Activated B cell treated with CpG ODN at 0.5 μM for 24 hours (primary cell): ENCODE measurements at regions not wholly inside any gene's neighbourhood (a gene's known extent, or its start where the extent isn't known, plus 50 kb on each side); places are given as distances from the start of the nearest gene placed in this dataset.

Experiments used
- ATAC-seq: fragments of 200-7000 bp; cut with Tn5 transposase; one replicate; pipeline ENCODE4 v1.10.0; 2021; ENCODE audit warnings: low read depth, mild to moderate bottlenecking, moderate library complexity
- CTCF ChIA-PET: fragments of 350-600 bp; sonication (Branson Sonifier 250); formaldehyde crosslinking; loops from one replicate; lab custom pipeline; 2021; ENCODE audit warnings: antibody characterized with exemption; lab: Charles Lee
- POLR2A ChIA-PET: fragments of 350-600 bp; sonication (Branson Sonifier 250); formaldehyde crosslinking; loops from one replicate; lab custom pipeline; 2021; ENCODE audit warnings: antibody characterized with exemption; lab: Charles Lee
- DNase-seq: peaks from one replicate; pipeline ENCODE4 v3.0.0; 2022
- H3K27ac Mint-ChIP-seq: one replicate; pipeline ENCODE4 v1.8.0; 2020; ENCODE audit warnings: mixed read lengths
- H3K27me3 Mint-ChIP-seq: one replicate; pipeline ENCODE4 v1.8.0; 2021; ENCODE audit warnings: mixed read lengths
- H3K36me3 Mint-ChIP-seq: one replicate; pipeline ENCODE4 v1.8.0; 2021; ENCODE audit warnings: low read depth, mixed read lengths
- H3K4me1 Mint-ChIP-seq: one replicate; pipeline ENCODE4 v1.8.0; 2021; ENCODE audit warnings: mixed read lengths
- H3K4me3 Mint-ChIP-seq: one replicate; pipeline ENCODE4 v1.8.0; 2020; ENCODE audit warnings: mild to moderate bottlenecking, mixed read lengths
- H3K9me3 Mint-ChIP-seq: one replicate; pipeline ENCODE4 v1.8.0; 2020; ENCODE audit warnings: mixed read lengths
- intact Hi-C: fragments of 100-400 bp; cut with micrococcal nuclease; formaldehyde crosslinking; loops from one replicate; pipeline ENCODE4 v1.15.1; 2024
- TF ChIP-seq, protein P1 (sequence below): fragments of 200-600 bp; IDR thresholded peaks from one replicate; pipeline ENCODE4 v1.8.0; 2022; ENCODE audit warnings: antibody characterized with exemption, mild to moderate bottlenecking

GRCh38 chr14:53409969-53410368 is 256.8 kb upstream of the DDHD1 start:
- Mint-ChIP-seq H3K27ac (no peak overlapping the region), H3K36me3 (no peaks in the 10 kb centered on the region), H3K4me3 (no peak overlapping the region), H3K4me1 (no peaks in the 10 kb centered on the region), H3K9me3 (no peaks in the 10 kb centered on the region), H3K27me3 (no peaks in the 10 kb centered on the region)
- no peak for DNase-seq
- intact Hi-C loops, result no loop called here
- CTCF ChIA-PET, result no interaction called here
- ATAC-seq, result no peak
- POLR2A ChIA-PET, result no interaction called here
- TF ChIP-seq, protein P1, sequence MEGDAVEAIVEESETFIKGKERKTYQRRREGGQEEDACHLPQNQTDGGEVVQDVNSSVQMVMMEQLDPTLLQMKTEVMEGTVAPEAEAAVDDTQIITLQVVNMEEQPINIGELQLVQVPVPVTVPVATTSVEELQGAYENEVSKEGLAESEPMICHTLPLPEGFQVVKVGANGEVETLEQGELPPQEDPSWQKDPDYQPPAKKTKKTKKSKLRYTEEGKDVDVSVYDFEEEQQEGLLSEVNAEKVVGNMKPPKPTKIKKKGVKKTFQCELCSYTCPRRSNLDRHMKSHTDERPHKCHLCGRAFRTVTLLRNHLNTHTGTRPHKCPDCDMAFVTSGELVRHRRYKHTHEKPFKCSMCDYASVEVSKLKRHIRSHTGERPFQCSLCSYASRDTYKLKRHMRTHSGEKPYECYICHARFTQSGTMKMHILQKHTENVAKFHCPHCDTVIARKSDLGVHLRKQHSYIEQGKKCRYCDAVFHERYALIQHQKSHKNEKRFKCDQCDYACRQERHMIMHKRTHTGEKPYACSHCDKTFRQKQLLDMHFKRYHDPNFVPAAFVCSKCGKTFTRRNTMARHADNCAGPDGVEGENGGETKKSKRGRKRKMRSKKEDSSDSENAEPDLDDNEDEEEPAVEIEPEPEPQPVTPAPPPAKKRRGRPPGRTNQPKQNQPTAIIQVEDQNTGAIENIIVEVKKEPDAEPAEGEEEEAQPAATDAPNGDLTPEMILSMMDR, result no peak

- H3K4me3 Mint-ChIP-seq, result no peak overlapping the region
- H3K9me3 Mint-ChIP-seq, result no peaks in the 10 kb centered on the region
- intact Hi-C loops, result no loop called here
- H3K27me3 Mint-ChIP-seq, result no peaks in the 10 kb centered on the region
- ChIA-PET POLR2A (no interaction called here), CTCF (no interaction called here)
- DNase-seq (no peak), ATAC-seq (no peak)
- H3K4me1 Mint-ChIP-seq, result no peaks in the 10 kb centered on the region
- H3K36me3 Mint-ChIP-seq, result no peaks in the 10 kb centered on the region
- no peak overlapping the region for H3K27ac Mint-ChIP-seq
- TF ChIP-seq, protein P1, result no peak
These were observed 256.2 kb upstream of the DDHD1 start for GRCh38 chr14:53409289-53409688.

GRCh38 chr14:53408175-53408879 is 255.2 kb upstream of the DDHD1 start:
- DNase-seq, result no peak
- CTCF ChIA-PET, result no interaction called here
- H3K27me3 Mint-ChIP-seq, result no peaks in the 10 kb centered on the region
- no peaks in the 10 kb centered on the region for H3K4me1 Mint-ChIP-seq
- no peak for ATAC-seq
- H3K36me3 Mint-ChIP-seq, result no peaks in the 10 kb centered on the region
- H3K27ac Mint-ChIP-seq, result no peak overlapping the region
- intact Hi-C loops, result no loop called here
- no peak overlapping the region for H3K4me3 Mint-ChIP-seq
- no peaks in the 10 kb centered on the region for H3K9me3 Mint-ChIP-seq
- TF ChIP-seq, protein P1, result no peak
- POLR2A ChIA-PET, result no interaction called here

DNA sequence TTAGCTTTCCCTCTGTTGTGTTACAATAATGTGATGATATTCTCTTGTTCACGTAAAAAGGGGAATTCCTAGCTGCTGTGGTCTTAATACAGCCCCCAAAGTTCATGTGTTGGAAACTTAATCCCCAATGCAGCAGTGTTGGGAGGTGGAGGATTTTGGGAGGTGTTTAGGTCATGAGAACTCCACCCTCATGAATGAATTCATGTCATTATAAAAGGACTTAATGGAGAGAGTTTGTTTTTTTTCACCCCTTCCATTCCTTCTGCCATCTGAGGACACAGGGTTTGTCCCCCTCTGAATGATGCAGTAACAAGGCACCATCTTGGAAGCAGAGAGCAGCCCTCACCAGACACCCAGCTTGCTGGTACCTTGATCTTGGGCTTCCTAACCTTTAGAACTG is 253.4 kb upstream of the DDHD1 start:
- CTCF ChIA-PET, result no interaction called here
- ATAC-seq (no peak), DNase-seq (no peak)
- no peaks in the 10 kb centered on the region for H3K4me1 Mint-ChIP-seq
- no peaks in the 10 kb centered on the region for H3K9me3 Mint-ChIP-seq
- POLR2A ChIA-PET, result no interaction called here
- H3K36me3 Mint-ChIP-seq, result no peaks in the 10 kb centered on the region
- TF ChIP-seq, protein P1, result no peak
- no peak overlapping the region for H3K27ac Mint-ChIP-seq
- intact Hi-C loops, result no loop called here
- no peaks in the 10 kb centered on the region for H3K27me3 Mint-ChIP-seq
- H3K4me3 Mint-ChIP-seq, result no peak overlapping the region

GRCh38 chr14:53401646-53402045 is 248.5 kb upstream of the DDHD1 start:
- Mint-ChIP-seq H3K9me3 (no peaks in the 10 kb centered on the region), H3K36me3 (no peaks in the 10 kb centered on the region), H3K27ac (no peak overlapping the region), H3K4me3 (no peak overlapping the region), H3K4me1 (no peaks in the 10 kb centered on the region), H3K27me3 (no peaks in the 10 kb centered on the region)
- no peak for DNase-seq
- TF ChIP-seq, protein P1, result no peak
- intact Hi-C loops, result no loop called here
- ChIA-PET CTCF (no interaction called here), POLR2A (no interaction called here)
- no peak for ATAC-seq
